ENCODE measurements at regions not wholly inside any gene's neighbourhood (a gene's known extent, or its start where the extent isn't known, plus 50 kb on each side); places are given as distances from the start of the nearest gene placed in this dataset.

GRCh38 chr2:39587641-39588040 is 78.1 kb upstream of the TMEM178A start:
- no peak for DNase-seq (ENCODE audit: low spot score)
- Histone ChIP-seq H3K27ac (ENCODE audit: low read depth in 1 of 2, low read length in 2 of 2) (no peak overlapping the region), H3K4me3 (ENCODE audit: low read depth in 1 of 3, low read length in 3 of 3) (no peak overlapping the region), H3K36me3 (ENCODE audit: control insufficient read depth in 4 of 4, insufficient read depth in 3 of 4, low read depth in 1 of 4, low read length in 3 of 4) (no peaks in the 10 kb centered on the region), H3K9me3 (ENCODE audit: control insufficient read depth in 4 of 4, low read length in 3 of 4) (no peaks in the 10 kb centered on the region), H3K9ac (ENCODE audit: low read depth in 1 of 2, low read length in 2 of 2) (no peak overlapping the region), H3K4me1 (ENCODE audit: control insufficient read depth in 4 of 4, insufficient read depth in 4 of 4, low read length in 3 of 4) (no peaks in the 10 kb centered on the region), H3K27me3 (ENCODE audit: control insufficient read depth in 4 of 4, insufficient read depth in 4 of 4, low read length in 3 of 4) (no peaks in the 10 kb centered on the region)
- TF ChIP-seq HNF4A (conservative IDR thresholded peaks at IDR 0.05) (no peak), EGR1 (IDR thresholded peaks at IDR 0.05; ENCODE audit: low read depth in 2 of 2) (no peak), MAX (IDR thresholded peaks at IDR 0.05) (no peak), REST (IDR thresholded peaks at IDR 0.05) (no peak), JUND (IDR thresholded peaks at IDR 0.05) (no peak)
- 83% methylated on average over 1 of the region's 1 CpG for WGBS

DNA sequence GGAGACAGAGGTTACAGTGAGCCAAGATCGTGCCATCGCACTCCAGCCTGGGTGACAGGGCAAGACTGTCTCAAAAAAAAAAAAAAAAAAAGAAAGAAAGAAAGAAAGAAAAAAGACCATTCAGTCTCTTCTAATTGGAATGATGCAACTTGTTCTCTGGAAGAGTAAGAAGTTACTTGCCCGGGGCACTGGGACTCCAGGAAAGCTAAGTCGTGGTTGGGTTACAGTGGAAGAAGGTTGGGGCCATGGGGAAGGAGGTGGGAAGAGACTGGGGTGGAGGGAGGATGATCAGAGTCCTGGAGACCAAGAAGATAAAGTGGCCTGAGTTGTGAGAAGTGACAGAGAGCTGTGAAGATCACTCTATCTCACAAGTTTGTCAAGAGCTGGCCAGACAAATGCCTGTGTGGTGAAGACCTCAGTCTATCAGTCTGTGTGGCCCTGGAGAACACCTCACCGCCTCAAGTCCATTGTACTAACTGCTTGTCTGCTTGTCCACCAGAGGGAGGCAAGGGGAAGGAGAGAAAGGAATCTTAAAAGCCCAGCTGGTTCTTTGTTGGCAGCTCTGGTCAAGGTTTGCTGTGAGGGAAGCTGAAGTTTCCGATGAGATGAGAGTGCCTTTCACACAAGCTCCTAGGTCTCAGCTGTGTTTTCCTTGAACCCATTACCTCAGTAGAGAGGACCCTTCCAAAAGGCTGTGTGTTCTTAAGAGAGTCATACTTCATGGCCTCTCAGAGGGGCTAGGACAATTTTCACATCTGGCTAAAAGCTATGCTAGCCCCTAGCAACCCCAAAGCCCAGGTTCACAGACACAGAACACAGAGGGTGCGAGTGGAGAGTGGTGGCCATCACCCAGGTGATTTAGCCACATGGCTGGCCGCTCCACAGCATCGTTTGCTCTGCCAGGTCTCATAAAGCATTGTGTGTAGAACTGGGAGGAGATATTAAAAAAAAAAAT is 72.0 kb upstream of the TMEM178A start:
- H3K36me3 ChIP-seq (ENCODE audit: control insufficient read depth in 4 of 4, insufficient read depth in 3 of 4, low read depth in 1 of 4, low read length in 3 of 4) = no peaks in the 10 kb centered on the region
- DNase-seq (ENCODE audit: low spot score) = no peak
- no peak overlapping the region for H3K4me3 ChIP-seq (ENCODE audit: low read depth in 1 of 3, low read length in 3 of 3)
- H3K4me1 ChIP-seq (ENCODE audit: control insufficient read depth in 4 of 4, insufficient read depth in 4 of 4, low read length in 3 of 4) = no peaks in the 10 kb centered on the region
- no peaks in the 10 kb centered on the region for H3K9me3 ChIP-seq (ENCODE audit: control insufficient read depth in 4 of 4, low read length in 3 of 4)
- no peak overlapping the region for H3K27ac ChIP-seq (ENCODE audit: low read depth in 1 of 2, low read length in 2 of 2)
- 83% methylated on average over 9 of the region's 9 CpGs for WGBS
- no peak overlapping the region for H3K9ac ChIP-seq (ENCODE audit: low read depth in 1 of 2, low read length in 2 of 2)
- no peak for TF ChIP-seq RXRA (IDR thresholded peaks at IDR 0.05)
- no peak for TF ChIP-seq REST (IDR thresholded peaks at IDR 0.05)
- TF ChIP-seq RAD21 (IDR thresholded peaks at IDR 0.05) = peak; percentile 67 to 81
- TF ChIP-seq HNF4A (conservative IDR thresholded peaks at IDR 0.05) = no peak
- TF ChIP-seq, protein P1, sequence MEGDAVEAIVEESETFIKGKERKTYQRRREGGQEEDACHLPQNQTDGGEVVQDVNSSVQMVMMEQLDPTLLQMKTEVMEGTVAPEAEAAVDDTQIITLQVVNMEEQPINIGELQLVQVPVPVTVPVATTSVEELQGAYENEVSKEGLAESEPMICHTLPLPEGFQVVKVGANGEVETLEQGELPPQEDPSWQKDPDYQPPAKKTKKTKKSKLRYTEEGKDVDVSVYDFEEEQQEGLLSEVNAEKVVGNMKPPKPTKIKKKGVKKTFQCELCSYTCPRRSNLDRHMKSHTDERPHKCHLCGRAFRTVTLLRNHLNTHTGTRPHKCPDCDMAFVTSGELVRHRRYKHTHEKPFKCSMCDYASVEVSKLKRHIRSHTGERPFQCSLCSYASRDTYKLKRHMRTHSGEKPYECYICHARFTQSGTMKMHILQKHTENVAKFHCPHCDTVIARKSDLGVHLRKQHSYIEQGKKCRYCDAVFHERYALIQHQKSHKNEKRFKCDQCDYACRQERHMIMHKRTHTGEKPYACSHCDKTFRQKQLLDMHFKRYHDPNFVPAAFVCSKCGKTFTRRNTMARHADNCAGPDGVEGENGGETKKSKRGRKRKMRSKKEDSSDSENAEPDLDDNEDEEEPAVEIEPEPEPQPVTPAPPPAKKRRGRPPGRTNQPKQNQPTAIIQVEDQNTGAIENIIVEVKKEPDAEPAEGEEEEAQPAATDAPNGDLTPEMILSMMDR (IDR thresholded peaks at IDR 0.05; ENCODE audit: low read depth, low read length, missing input control) = peak; percentile 39
- H3K27me3 ChIP-seq (ENCODE audit: control insufficient read depth in 4 of 4, insufficient read depth in 4 of 4, low read length in 3 of 4) = no peaks in the 10 kb centered on the region
